GM12878 (cell line): ENCODE measurements at regions not wholly inside any gene's neighbourhood (a gene's known extent, or its start where the extent isn't known, plus 50 kb on each side); places are given as distances from the start of the nearest gene placed in this dataset.

Experiments
- EGR1 ChIP-seq, 2 experiments: IDR thresholded peaks; 1 replicate in 1 of 2; 2 replicates in 1 of 2; pipeline ENCODE4 v1.6.1; 2011 to 2012; ENCODE audit warnings: low read depth in 2 of 2, low read length in 2 of 2, borderline replicate concordance in 1 of 2, mild to moderate bottlenecking in 1 of 2, moderate library complexity in 1 of 2
- GABPA ChIP-seq: IDR thresholded peaks from 2 replicates; pipeline ENCODE4 v1.6.1; 2014; ENCODE audit warnings: antibody characterized with exemption, low read depth, mild to moderate bottlenecking, inconsistent platforms
- JUND ChIP-seq: IDR thresholded peaks from 2 replicates; pipeline ENCODE4 v1.6.1; 2012; ENCODE audit warnings: low read depth, mild to moderate bottlenecking, low read length, improper control_type of control experiment, moderate library complexity
- SMAD1 ChIP-seq: fragments of 450-650 bp; IDR thresholded peaks from 2 replicates; pipeline ENCODE4 v1.6.1; 2018; ENCODE audit warnings: mild to moderate bottlenecking, low read depth; ENCODE audit not compliant: partially characterized antibody
- TF ChIP-seq, protein P1 (sequence below): fragments of 450-650 bp; IDR thresholded peaks from 2 replicates; pipeline ENCODE4 v1.6.1; 2017; ENCODE audit warnings: borderline replicate concordance

DNA sequence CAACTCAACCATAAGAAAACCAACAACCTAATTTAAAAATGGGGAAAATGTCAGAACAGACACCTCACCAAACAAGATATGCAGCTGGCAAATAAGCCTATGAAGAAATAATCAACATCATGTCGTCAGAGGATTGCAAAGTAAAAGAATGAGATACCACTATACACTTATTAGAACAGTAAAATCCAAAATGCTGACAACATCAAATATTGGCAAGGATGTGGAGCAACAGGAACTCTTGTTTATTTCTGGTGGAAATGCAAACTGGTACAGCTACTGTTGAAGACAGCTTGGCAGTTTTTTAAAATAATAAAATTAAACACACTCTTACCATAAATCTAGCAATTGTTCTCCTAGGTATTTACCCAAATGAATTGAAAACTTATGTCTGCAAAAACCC, 140.7 kb upstream of the B3GAT1 start:
- TF ChIP-seq GABPA: no peak
- TF ChIP-seq EGR1 (IDR thresholded peaks at IDR 0.05; ENCODE audit: borderline replicate concordance in 1 of 2, low read depth in 2 of 2, low read length in 2 of 2): no peak
- no peak for TF ChIP-seq SMAD1
- no peak for TF ChIP-seq JUND
- TF ChIP-seq, protein P1, sequence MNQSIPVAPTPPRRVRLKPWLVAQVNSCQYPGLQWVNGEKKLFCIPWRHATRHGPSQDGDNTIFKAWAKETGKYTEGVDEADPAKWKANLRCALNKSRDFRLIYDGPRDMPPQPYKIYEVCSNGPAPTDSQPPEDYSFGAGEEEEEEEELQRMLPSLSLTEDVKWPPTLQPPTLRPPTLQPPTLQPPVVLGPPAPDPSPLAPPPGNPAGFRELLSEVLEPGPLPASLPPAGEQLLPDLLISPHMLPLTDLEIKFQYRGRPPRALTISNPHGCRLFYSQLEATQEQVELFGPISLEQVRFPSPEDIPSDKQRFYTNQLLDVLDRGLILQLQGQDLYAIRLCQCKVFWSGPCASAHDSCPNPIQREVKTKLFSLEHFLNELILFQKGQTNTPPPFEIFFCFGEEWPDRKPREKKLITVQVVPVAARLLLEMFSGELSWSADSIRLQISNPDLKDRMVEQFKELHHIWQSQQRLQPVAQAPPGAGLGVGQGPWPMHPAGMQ: no peak
